CD14-positive monocyte (primary cell): ENCODE measurements at regions not wholly inside any gene's neighbourhood (a gene's known extent, or its start where the extent isn't known, plus 50 kb on each side); places are given as distances from the start of the nearest gene placed in this dataset.

Experiments
- DNase-seq, 3 donors: peaks; one replicate each; pipeline ENCODE4 v3.0.0-alpha.2; 2011 to 2022
- H2AFZ ChIP-seq: 2 replicates; pipeline ENCODE4 v1.6.0; 2012; ENCODE audit warnings: mild to moderate bottlenecking, low read depth, low read length, inconsistent platforms; ENCODE audit not compliant: insufficient read depth, poor library complexity, severe bottlenecking
- H3K27ac ChIP-seq, 2 donors: 1 replicate in 1 of 2; 2 replicates in 1 of 2; pipeline ENCODE4 v1.5.1; 2012 to 2013; ENCODE audit warnings: low read length in 2 of 2, control low read depth in 1 of 2, inconsistent platforms in 1 of 2, low read depth in 1 of 2, mild to moderate bottlenecking in 1 of 2
- H3K27me3 ChIP-seq, 2 donors: one replicate each; pipeline versions ENCODE4 v1.6.0 to v1.6.1; 2011 to 2013; ENCODE audit warnings: low read length in 2 of 2; ENCODE audit not compliant: control insufficient read depth in 2 of 2, insufficient read depth in 2 of 2
- H3K36me3 ChIP-seq, 2 donors: replicated peaks in 1 of 2; 1 replicate in 1 of 2; 2 replicates in 1 of 2; pipeline versions ENCODE4 v1.5.1 to v1.6.1; 2012 to 2013; ENCODE audit warnings: low read length in 2 of 2, control low read depth in 1 of 2, inconsistent platforms in 1 of 2, mild to moderate bottlenecking in 1 of 2; ENCODE audit not compliant: insufficient read depth in 2 of 2, control insufficient read depth in 1 of 2
- H3K4me1 ChIP-seq, 2 donors: 1 replicate in 1 of 2; 2 replicates in 1 of 2; pipeline versions ENCODE4 v1.5.1 to v1.6.1; 2012 to 2013; ENCODE audit warnings: low read length in 2 of 2, control low read depth in 1 of 2, inconsistent platforms in 1 of 2, mild to moderate bottlenecking in 1 of 2, moderate library complexity in 1 of 2; ENCODE audit not compliant: insufficient read depth in 2 of 2, control insufficient read depth in 1 of 2
- H3K4me2 ChIP-seq: replicated peaks from 2 replicates; pipeline ENCODE3; 2012; ENCODE audit warnings: low read length, moderate library complexity, mild to moderate bottlenecking; ENCODE audit not compliant: poor library complexity, severe bottlenecking; ENCODE audit errors: extremely low read depth
- H3K4me3 ChIP-seq, 3 experiments: fragments of 200-600 bp in 1 of 3; sonication (generic) in 1 of 3; replicated peaks in 1 of 3; 1 replicate in 2 of 3; 2 replicates in 1 of 3; pipeline ENCODE4 v1.5.1; 2011 to 2013; ENCODE audit warnings: low read length in 3 of 3, mild to moderate bottlenecking in 3 of 3, control low read depth in 2 of 3, low read depth in 2 of 3, inconsistent platforms in 1 of 3, moderate library complexity in 1 of 3
- H3K79me2 ChIP-seq: 2 replicates; pipeline ENCODE4 v1.6.0; 2012; ENCODE audit warnings: mild to moderate bottlenecking, control low read depth, inconsistent platforms, low read length, moderate library complexity; ENCODE audit not compliant: insufficient read depth
- H3K9ac ChIP-seq: 2 replicates; pipeline ENCODE4 v1.6.0; 2017; ENCODE audit warnings: low read length, mild to moderate bottlenecking; ENCODE audit not compliant: insufficient read depth, poor library complexity, severe bottlenecking
- H3K9me3 ChIP-seq, 2 donors: replicated peaks in 1 of 2; 1 replicate in 1 of 2; 2 replicates in 1 of 2; pipeline versions ENCODE4 v1.5.1 to v1.6.1; 2012 to 2013; ENCODE audit warnings: low read length in 2 of 2, control low read depth in 1 of 2; ENCODE audit not compliant: control insufficient read depth in 1 of 2, insufficient read depth in 1 of 2
- H4K20me1 ChIP-seq: 2 replicates; pipeline ENCODE4 v1.6.0; 2012; ENCODE audit warnings: mild to moderate bottlenecking, low read length, control low read depth, moderate library complexity; ENCODE audit not compliant: insufficient read depth
- H3K27ac Mint-ChIP-seq, 7 donors: one replicate each; pipeline ENCODE4 v1.8.0; 2020; ENCODE audit warnings: mild to moderate bottlenecking in 7 of 7, mixed read lengths in 7 of 7, moderate library complexity in 6 of 7, inconsistent platforms in 2 of 7
- H3K27me3 Mint-ChIP-seq, 3 donors: one replicate each; pipeline ENCODE4 v1.8.0; 2021 to 2022; ENCODE audit warnings: low read depth in 3 of 3, mild to moderate bottlenecking in 3 of 3, mixed read lengths in 3 of 3, moderate library complexity in 3 of 3, inconsistent platforms in 1 of 3
- H3K36me3 Mint-ChIP-seq, 2 donors: one replicate each; pipeline ENCODE4 v1.8.0; 2020; ENCODE audit warnings: mixed read lengths in 2 of 2, inconsistent platforms in 1 of 2, mild to moderate bottlenecking in 1 of 2
- H3K4me1 Mint-ChIP-seq: one replicate; pipeline ENCODE4 v1.8.0; 2020; ENCODE audit warnings: mild to moderate bottlenecking, mixed read lengths
- H3K4me3 Mint-ChIP-seq, 2 donors: one replicate each; pipeline ENCODE4 v1.8.0; 2020; ENCODE audit warnings: mild to moderate bottlenecking in 2 of 2, mixed read lengths in 2 of 2, moderate library complexity in 1 of 2
- H3K9me3 Mint-ChIP-seq, 7 donors: one replicate each; pipeline ENCODE4 v1.8.0; 2020 to 2022; ENCODE audit warnings: mixed read lengths in 7 of 7, mild to moderate bottlenecking in 6 of 7, moderate library complexity in 6 of 7, inconsistent platforms in 2 of 7
- WGBS: methylation state at CpG from one replicate; pipeline ENCODE4 v1.1.5; 2013; ENCODE audit warnings: missing lambda C conversion rate; ENCODE audit not compliant: insufficient coverage; 5-methylcytosine and 5-hydroxymethylcytosine counted together
- intact Hi-C, 2 donors: fragments of 100-400 bp; cut with micrococcal nuclease; formaldehyde crosslinking; loops; one replicate each; pipeline versions ENCODE4 v1.15.0 to v1.15.1; 2023
- TF ChIP-seq, protein P1 (sequence below): fragments of 200-600 bp; IDR thresholded peaks from one replicate; pipeline ENCODE4 v1.8.0; 2022; ENCODE audit warnings: antibody characterized with exemption, mild to moderate bottlenecking

DNA sequence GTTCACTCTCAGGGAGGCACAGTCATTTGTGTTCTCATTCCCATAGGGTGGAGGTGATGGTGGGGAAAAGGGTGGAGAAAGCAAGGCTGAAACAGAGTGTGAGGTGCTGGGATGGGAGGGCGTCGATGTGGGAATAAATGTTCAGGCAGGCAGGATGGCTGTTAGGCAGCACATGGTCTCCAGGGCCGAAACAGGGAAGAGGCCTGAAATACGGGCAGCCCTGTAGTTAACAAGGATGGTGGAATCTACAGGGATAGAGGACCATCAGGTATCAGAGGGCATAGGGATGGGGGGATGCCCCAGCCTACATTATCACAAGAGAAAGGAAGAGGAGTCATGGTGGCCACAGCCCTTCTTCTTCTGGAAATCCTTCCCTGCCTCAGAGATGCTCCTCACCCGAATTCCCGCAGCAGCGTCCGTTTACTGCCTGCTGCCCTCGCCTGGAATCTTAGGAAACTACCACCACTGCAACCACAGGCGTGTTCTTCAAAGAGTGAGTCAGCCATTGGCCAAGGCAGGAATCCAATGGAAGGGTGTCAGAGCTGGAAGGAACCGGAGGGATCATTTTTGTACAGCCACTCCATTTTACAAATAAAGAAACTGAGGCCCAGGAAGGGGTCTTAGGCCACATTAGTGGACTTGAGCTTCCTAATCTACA lies 49.7 kb upstream of the POMGNT2 start:
- Histone ChIP-seq H3K4me3 (no peak overlapping the region), H3K27ac (no peak overlapping the region), H3K79me2 (no peaks in the 10 kb centered on the region), H2AFZ (no peak overlapping the region), H3K9ac (no peak overlapping the region), H3K4me2 (no peak overlapping the region), H3K36me3 (no peaks in the 10 kb centered on the region), H3K9me3 (peaks cover 0 to 6% of the 10 kb centered on the region in 2 donors), H3K4me1 (no peaks in the 10 kb centered on the region), H3K27me3 (peaks cover 9 to 13% of the 10 kb centered on the region in 2 donors), H4K20me1 (no peaks in the 10 kb centered on the region)
- no peak for DNase-seq
- no peak overlapping the region for H3K27ac Mint-ChIP-seq
- H3K4me3 Mint-ChIP-seq, result no peak overlapping the region
- no peaks in the 10 kb centered on the region for H3K36me3 Mint-ChIP-seq
- 50% methylated on average over 2 of the region's 11 CpGs for WGBS
- peaks cover 9 to 18% (median 15%) of the 10 kb centered on the region in 3 donors for H3K27me3 Mint-ChIP-seq
- intact Hi-C loops, result no loop called here
- TF ChIP-seq, protein P1, sequence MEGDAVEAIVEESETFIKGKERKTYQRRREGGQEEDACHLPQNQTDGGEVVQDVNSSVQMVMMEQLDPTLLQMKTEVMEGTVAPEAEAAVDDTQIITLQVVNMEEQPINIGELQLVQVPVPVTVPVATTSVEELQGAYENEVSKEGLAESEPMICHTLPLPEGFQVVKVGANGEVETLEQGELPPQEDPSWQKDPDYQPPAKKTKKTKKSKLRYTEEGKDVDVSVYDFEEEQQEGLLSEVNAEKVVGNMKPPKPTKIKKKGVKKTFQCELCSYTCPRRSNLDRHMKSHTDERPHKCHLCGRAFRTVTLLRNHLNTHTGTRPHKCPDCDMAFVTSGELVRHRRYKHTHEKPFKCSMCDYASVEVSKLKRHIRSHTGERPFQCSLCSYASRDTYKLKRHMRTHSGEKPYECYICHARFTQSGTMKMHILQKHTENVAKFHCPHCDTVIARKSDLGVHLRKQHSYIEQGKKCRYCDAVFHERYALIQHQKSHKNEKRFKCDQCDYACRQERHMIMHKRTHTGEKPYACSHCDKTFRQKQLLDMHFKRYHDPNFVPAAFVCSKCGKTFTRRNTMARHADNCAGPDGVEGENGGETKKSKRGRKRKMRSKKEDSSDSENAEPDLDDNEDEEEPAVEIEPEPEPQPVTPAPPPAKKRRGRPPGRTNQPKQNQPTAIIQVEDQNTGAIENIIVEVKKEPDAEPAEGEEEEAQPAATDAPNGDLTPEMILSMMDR, result no peak
- peaks cover 2 to 8% (median 6%) of the 10 kb centered on the region in 7 donors for H3K9me3 Mint-ChIP-seq
- H3K4me1 Mint-ChIP-seq, result no peaks in the 10 kb centered on the region
